ENCODE measurements at regions not wholly inside any gene's neighbourhood (a gene's known extent, or its start where the extent isn't known, plus 50 kb on each side); places are given as distances from the start of the nearest gene placed in this dataset.
A peak's percentile ranks its signal among the peaks of the same experiment; 100 is the strongest.

- DNase-seq = no peak
Observed at GRCh38 chr20:61119794-61120410, 132.2 kb upstream of the CDH4 start.

DNA sequence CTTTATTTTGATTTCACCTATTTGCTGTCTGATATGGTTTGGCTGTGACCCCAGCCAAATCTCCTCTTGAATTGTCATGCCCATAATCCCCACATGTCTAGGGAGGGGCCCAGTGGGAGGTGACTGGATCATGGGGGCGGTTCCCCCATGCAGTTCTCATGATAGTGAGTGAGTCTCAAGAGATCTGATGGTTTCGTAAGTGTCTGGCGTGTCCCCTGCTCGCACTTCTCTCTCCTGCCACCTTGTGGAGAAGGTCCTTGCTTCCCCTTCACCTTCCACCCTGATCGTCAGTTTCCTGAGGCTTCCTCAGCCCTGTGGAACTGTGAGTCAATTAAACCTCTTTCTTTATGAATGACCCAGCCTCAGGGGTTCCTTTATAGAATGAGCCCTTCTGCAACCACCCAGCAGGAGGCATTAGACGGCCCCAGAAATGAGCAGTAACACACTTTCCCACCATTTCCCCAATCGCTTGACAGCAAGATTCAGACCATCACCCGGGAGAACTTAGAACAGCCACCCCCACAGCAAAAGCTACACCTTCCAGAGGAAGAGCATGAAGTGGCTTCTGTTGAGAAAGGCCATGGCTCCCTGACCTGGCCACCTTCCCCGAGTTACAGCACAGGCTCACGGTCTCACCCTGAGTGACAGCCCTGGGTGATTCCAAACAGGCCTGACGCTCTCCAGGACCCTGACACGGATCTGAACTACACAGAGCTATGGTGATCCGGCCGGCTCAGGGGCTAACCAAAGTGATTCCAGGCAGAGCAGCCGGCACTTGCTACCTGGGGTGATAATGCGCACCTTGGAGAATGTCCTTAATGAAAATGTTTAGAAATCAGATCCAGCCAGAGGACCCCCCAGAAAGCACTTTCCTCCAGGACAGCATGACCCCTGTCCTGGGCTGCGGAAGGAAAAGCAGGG lies 131.2 kb upstream of the CDH4 start:
- Histone ChIP-seq H3K4me3 (no peak overlapping the region), H3K36me3 (ENCODE audit: low read depth) (no peaks in the 10 kb centered on the region), H3K4me1 (ENCODE audit: low read depth) (no peaks in the 10 kb centered on the region), H3K9me3 (no peaks in the 10 kb centered on the region)
- intact Hi-C loops (cut with DNase I, micrococcal nuclease) = no loop called here
- DNase-seq (peak in 1 of 3 donors; percentile 61), ATAC-seq (peak; percentile 42)
- TF ChIP-seq, protein P1, sequence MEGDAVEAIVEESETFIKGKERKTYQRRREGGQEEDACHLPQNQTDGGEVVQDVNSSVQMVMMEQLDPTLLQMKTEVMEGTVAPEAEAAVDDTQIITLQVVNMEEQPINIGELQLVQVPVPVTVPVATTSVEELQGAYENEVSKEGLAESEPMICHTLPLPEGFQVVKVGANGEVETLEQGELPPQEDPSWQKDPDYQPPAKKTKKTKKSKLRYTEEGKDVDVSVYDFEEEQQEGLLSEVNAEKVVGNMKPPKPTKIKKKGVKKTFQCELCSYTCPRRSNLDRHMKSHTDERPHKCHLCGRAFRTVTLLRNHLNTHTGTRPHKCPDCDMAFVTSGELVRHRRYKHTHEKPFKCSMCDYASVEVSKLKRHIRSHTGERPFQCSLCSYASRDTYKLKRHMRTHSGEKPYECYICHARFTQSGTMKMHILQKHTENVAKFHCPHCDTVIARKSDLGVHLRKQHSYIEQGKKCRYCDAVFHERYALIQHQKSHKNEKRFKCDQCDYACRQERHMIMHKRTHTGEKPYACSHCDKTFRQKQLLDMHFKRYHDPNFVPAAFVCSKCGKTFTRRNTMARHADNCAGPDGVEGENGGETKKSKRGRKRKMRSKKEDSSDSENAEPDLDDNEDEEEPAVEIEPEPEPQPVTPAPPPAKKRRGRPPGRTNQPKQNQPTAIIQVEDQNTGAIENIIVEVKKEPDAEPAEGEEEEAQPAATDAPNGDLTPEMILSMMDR (IDR thresholded peaks at IDR 0.05) = no peak

More at GRCh38 chr20:61119794-61120410, 132.2 kb upstream of the CDH4 start:
- ATAC-seq = no peak
- Histone ChIP-seq H3K9me3 (no peaks in the 10 kb centered on the region), H3K36me3 (ENCODE audit: low read depth) (no peaks in the 10 kb centered on the region), H3K4me1 (ENCODE audit: low read depth) (no peaks in the 10 kb centered on the region), H3K4me3 (no peak overlapping the region)
- TF ChIP-seq, protein P1 (IDR thresholded peaks at IDR 0.05) = no peak
- intact Hi-C loops (cut with DNase I, micrococcal nuclease) = no loop called here

- Histone ChIP-seq H3K36me3 (ENCODE audit: low read depth) (no peaks in the 10 kb centered on the region), H3K4me1 (ENCODE audit: low read depth) (no peaks in the 10 kb centered on the region), H3K4me3 (no peak overlapping the region), H3K9me3 (no peaks in the 10 kb centered on the region)
- intact Hi-C loops (cut with DNase I, micrococcal nuclease) = no loop called here
- DNase-seq (no peak), ATAC-seq (no peak)
- TF ChIP-seq, protein P1 (IDR thresholded peaks at IDR 0.05) = no peak
Observed at GRCh38 chr20:61121661-61122060, 130.4 kb upstream of the CDH4 start.

DNA sequence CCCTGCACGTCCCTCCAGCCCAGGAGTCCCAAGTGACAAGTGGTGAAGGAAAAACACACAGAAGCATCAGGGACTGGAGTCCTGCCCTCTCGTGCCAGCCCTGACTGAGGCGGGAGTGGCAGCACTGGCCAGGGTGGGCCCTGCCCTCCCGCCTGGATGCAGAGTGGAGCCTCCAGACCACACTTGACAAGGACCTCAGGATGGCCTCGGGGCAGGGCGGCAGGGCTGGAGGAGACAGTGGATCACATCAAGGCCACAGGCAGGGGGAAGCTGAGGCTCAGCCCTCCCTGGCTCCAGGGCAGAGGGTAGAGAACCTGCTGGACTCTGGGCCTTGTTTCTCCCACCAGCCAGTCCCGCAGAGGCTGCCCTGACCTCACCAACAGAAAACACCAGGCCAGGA lies 128.8 kb upstream of the CDH4 start:
- intact Hi-C loops (cut with DNase I, micrococcal nuclease) = no loop called here
- no peak for DNase-seq
- TF ChIP-seq, protein P1 (IDR thresholded peaks at IDR 0.05) = no peak
- no peak for ATAC-seq
- no peaks in the 10 kb centered on the region for H3K36me3 ChIP-seq (ENCODE audit: low read depth)
- no peaks in the 10 kb centered on the region for H3K4me1 ChIP-seq (ENCODE audit: low read depth)
- no peaks in the 10 kb centered on the region for H3K9me3 ChIP-seq
- H3K4me3 ChIP-seq = no peak overlapping the region

- Histone ChIP-seq H3K9me3 (no peaks in the 10 kb centered on the region), H3K4me1 (ENCODE audit: low read depth) (no peaks in the 10 kb centered on the region), H3K4me3 (no peak overlapping the region), H3K36me3 (ENCODE audit: low read depth) (no peaks in the 10 kb centered on the region)
- TF ChIP-seq, protein P1 (IDR thresholded peaks at IDR 0.05) = no peak
- DNase-seq = no peak
- no peak for ATAC-seq
- intact Hi-C loops (cut with DNase I, micrococcal nuclease) = no loop called here
Observed at GRCh38 chr20:61123751-61124368, 128.2 kb upstream of the CDH4 start.
